Fibroblast of pulmonary artery (primary cell): ENCODE measurements at regions not wholly inside any gene's neighbourhood (a gene's known extent, or its start where the extent isn't known, plus 50 kb on each side); places are given as distances from the start of the nearest gene placed in this dataset.
A peak's percentile ranks its signal among the peaks of the same experiment; 100 is the strongest.

Source experiments
- DNase-seq: peaks from one replicate; pipeline ENCODE4 v3.0.0-alpha.2; 2010; ENCODE audit warnings: low read depth
- H3K4me3 ChIP-seq: replicated peaks from 2 replicates; pipeline ENCODE4 v1.5.1; 2011; ENCODE audit warnings: low read depth, mild to moderate bottlenecking, control low read depth, low read length, moderate library complexity
- CTCF ChIP-seq: IDR thresholded peaks from 2 replicates; pipeline ENCODE4 v1.5.1; 2011; ENCODE audit warnings: mild to moderate bottlenecking, control low read depth, low read length, inconsistent platforms; ENCODE audit errors: missing control alignments

DNA sequence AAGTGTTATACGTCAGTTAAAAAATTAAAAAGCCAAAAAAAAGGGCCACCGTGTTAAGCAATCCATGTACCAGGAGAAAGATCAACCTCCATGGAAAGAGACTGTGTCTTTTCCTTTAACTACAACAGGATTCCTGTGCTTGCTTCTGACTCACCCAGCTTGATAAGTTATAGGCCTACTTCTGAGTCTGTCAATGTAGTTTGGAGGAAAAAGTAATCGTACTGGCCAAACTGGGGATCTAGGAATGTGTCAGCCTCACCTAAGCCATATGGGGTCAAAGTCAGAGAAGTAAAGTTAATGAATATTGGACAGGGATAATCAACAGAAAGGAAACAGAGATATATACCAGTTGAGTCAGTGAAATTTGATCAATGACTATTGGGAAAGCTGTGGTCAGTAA, 470.8 kb upstream of the SLIT2 start:
- no peak for DNase-seq
- H3K4me3 ChIP-seq, result no peak overlapping the region
- TF ChIP-seq CTCF, result no peak

DNA sequence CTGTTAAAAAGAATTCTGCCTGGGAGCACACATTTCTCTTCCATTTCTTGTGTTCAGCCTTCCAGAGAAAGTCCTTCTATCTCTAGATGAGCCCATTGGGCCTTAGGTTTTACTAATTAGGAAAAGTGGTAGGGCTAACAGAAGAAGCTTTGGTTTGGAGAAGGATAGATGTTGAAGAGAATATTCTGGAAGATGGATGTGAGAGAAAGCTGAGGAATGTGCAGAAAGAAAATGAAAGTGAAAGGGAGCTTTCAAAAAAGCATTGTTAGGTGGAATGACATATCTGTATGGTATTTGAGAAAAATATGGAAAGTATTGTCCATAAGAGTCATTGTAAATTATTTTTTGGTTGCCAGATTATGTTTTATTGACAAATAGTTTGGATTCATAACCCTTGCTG, 474.8 kb upstream of the SLIT2 start:
- TF ChIP-seq CTCF, result no peak
- peak; percentile 49 for DNase-seq
- H3K4me3 ChIP-seq, result no peak overlapping the region

DNA sequence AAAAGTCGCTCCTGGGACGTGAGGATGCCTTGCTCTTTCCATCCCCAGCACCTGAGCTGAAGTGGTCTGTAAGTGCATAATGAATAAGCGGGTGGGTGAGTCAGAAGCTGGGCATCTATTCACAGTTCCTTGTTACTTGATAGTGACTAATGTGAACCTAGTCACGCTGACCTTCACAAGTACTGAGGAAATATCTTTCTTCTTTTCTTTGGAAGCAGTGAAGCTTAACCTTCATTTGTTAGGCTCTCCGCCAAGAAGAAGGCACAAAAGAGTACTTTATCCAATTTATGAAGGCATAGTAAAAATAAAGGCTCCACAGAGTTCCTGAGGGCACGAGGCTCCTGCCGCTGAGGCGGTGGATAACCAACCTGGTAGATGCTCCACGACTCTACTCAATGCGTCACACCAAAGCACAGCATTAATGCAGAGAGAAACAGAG, 475.7 kb upstream of the SLIT2 start:
- peak; percentile 85 for DNase-seq
- TF ChIP-seq CTCF, result no peak

GRCh38 chr4:19774690-19775256, 476.9 kb upstream of the SLIT2 start:
- no peak overlapping the region for H3K4me3 ChIP-seq
- no peak for TF ChIP-seq CTCF
- DNase-seq, result no peak

More for the DNA sequence above, 475.7 kb upstream of the SLIT2 start:
- H3K4me3 ChIP-seq, result no peak overlapping the region

DNA sequence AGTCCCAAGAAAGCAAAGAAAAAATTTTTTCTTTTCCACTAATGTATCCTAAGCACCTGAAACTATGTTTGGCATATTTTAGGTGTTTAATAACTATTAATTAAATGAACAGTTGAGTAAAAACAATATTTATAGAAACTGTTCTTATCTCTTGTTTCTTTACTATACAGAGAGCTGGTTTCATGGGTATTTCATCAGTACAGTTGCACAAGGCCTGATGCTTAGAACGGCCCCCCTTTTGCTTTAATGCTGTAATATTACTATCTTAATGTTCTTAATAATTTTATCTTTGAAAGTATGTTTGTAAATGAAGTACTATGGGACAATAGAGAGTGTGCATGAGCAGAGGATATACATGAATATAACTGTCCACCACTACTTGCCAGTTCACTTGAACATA, 479.1 kb upstream of the SLIT2 start:
- no peak for DNase-seq
- no peak overlapping the region for H3K4me3 ChIP-seq
- no peak for TF ChIP-seq CTCF

- H3K4me3 ChIP-seq, result no peak overlapping the region
- TF ChIP-seq CTCF, result no peak
- DNase-seq, result peak; percentile 43
Observed at GRCh38 chr4:19756661-19757060, 495.0 kb upstream of the SLIT2 start.

DNA sequence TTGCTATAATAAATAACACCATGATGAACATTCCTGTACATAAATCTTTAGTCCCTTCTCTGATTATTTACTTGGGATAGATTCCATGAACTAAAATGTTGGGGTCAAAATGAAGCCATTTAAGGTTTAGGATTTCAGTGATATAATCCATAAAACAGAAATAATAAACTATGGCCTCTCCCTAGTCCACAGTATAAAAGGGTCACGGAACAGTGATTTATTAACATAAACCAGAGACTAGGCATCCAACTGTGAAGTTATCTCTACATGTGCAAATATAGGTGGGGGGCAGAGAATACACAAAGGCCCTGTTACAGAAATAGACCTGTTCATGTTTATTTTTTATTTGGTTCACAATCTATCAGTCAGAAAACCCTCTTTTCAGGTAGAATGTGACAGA, 499.1 kb upstream of the SLIT2 start:
- H3K4me3 ChIP-seq, result no peak overlapping the region
- no peak for TF ChIP-seq CTCF
- DNase-seq, result no peak
